ENCODE measurements at regions not wholly inside any gene's neighbourhood (a gene's known extent, or its start where the extent isn't known, plus 50 kb on each side); places are given as distances from the start of the nearest gene placed in this dataset.

- no peak for FAIRE-seq
- 28% methylated on average over 3 of the region's 3 CpGs for WGBS (ENCODE audit: insufficient coverage, insufficient replicate concordance, low lambda C conversion rate, missing lambda C conversion rate)
- SMC1A ChIA-PET (ENCODE audit: uncharacterized antibody, unreplicated experiment), result no interaction called here
Observed at GRCh38 chr5:88049156-88049555, 219.5 kb downstream of the TMEM161B start.

More at GRCh38 chr5:88049156-88049555, 219.5 kb downstream of the TMEM161B start:
- Histone ChIP-seq H3K4me1 (ENCODE audit: control insufficient read depth, insufficient read depth, low read length) (no peaks in the 10 kb centered on the region), H3K9me3 (replicated peaks; ENCODE audit: control insufficient read depth, insufficient read depth, low read length) (no peaks in the 10 kb centered on the region), H4K20me1 (ENCODE audit: control insufficient read depth, insufficient read depth) (no peaks in the 10 kb centered on the region), H3K27ac (ENCODE audit: control insufficient read depth, insufficient read depth) (no peak overlapping the region), H3K27me3 (replicated peaks in 1 of 2; ENCODE audit: control insufficient read depth in 2 of 2, insufficient read depth in 2 of 2, low read length in 1 of 2) (no peaks in the 10 kb centered on the region), H3K4me2 (ENCODE audit: control insufficient read depth, insufficient read depth) (no peak overlapping the region), H3K9ac (ENCODE audit: control insufficient read depth, insufficient read depth, low read length) (no peak overlapping the region), H3K79me2 (ENCODE audit: control insufficient read depth, insufficient read depth, low read length) (no peaks in the 10 kb centered on the region), H3K4me3 (no peak overlapping the region), H2AFZ (ENCODE audit: control insufficient read depth, low read depth, low read length) (no peak overlapping the region), H3K36me3 (ENCODE audit: control insufficient read depth in 2 of 2, insufficient read depth in 2 of 2, low read length in 1 of 2) (no peaks in the 10 kb centered on the region)
- no TSS peak for BruUV-seq (replicated peaks)
- ATAC-seq, result no peak
- no peak for TF ChIP-seq CUX1 (IDR thresholded peaks at IDR 0.05; ENCODE audit: insufficient replicate concordance, low read depth, low read length)
- no peak for TF ChIP-seq MEF2A (IDR thresholded peaks at IDR 0.05; ENCODE audit: insufficient read depth, low read depth, low read length)
- no peak for TF ChIP-seq WRNIP1 (IDR thresholded peaks at IDR 0.05; ENCODE audit: borderline replicate concordance, low read depth, low read length)
- TF ChIP-seq TARDBP (IDR thresholded peaks at IDR 0.05; ENCODE audit: borderline replicate concordance), result no peak
- no peak for TF ChIP-seq POLR2A (IDR thresholded peaks at IDR 0.05; ENCODE audit: low read depth, low read length)
- TF ChIP-seq YBX1 (IDR thresholded peaks at IDR 0.05), result no peak
- TF ChIP-seq CEBPZ (IDR thresholded peaks at IDR 0.05; ENCODE audit: low read depth, low read length), result no peak
- no peak for TF ChIP-seq SMARCA5 (IDR thresholded peaks at IDR 0.05)
- no peak for TF ChIP-seq BCL11A (IDR thresholded peaks at IDR 0.05; ENCODE audit: low read depth, low read length)
- no peak for TF ChIP-seq TCF12 (IDR thresholded peaks at IDR 0.05; ENCODE audit: low read depth, low read length)
- no peak for TF ChIP-seq NFXL1 (IDR thresholded peaks at IDR 0.05; ENCODE audit: borderline replicate concordance)
- TF ChIP-seq, protein P1, sequence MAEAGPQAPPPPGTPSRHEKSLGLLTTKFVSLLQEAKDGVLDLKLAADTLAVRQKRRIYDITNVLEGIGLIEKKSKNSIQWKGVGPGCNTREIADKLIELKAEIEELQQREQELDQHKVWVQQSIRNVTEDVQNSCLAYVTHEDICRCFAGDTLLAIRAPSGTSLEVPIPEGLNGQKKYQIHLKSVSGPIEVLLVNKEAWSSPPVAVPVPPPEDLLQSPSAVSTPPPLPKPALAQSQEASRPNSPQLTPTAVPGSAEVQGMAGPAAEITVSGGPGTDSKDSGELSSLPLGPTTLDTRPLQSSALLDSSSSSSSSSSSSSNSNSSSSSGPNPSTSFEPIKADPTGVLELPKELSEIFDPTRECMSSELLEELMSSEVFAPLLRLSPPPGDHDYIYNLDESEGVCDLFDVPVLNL (IDR thresholded peaks at IDR 0.05; ENCODE audit: low read depth, low read length), result no peak
- in situ Hi-C loops (cut with MboI) (no loop called here), intact Hi-C loops (cut with micrococcal nuclease; ENCODE audit: unreplicated experiment) (no loop called here)
- DNase-seq (ENCODE audit: low read depth, low spot score), result no peak
- RAD21 ChIA-PET (ENCODE audit: unreplicated experiment), result no interaction called here
- POLR2A ChIA-PET, result no interaction called here
- CTCF ChIA-PET, result no interaction called here

Measured in GM12878 (cell line).